ENCODE measurements at regions not wholly inside any gene's neighbourhood (a gene's known extent, or its start where the extent isn't known, plus 50 kb on each side); places are given as distances from the start of the nearest gene placed in this dataset.
"Not testable (repeated sequence)": the region's sequence is repeated elsewhere in the genome, so short reads cannot be mapped to it uniquely, and the experiment has no call there.

DNA sequence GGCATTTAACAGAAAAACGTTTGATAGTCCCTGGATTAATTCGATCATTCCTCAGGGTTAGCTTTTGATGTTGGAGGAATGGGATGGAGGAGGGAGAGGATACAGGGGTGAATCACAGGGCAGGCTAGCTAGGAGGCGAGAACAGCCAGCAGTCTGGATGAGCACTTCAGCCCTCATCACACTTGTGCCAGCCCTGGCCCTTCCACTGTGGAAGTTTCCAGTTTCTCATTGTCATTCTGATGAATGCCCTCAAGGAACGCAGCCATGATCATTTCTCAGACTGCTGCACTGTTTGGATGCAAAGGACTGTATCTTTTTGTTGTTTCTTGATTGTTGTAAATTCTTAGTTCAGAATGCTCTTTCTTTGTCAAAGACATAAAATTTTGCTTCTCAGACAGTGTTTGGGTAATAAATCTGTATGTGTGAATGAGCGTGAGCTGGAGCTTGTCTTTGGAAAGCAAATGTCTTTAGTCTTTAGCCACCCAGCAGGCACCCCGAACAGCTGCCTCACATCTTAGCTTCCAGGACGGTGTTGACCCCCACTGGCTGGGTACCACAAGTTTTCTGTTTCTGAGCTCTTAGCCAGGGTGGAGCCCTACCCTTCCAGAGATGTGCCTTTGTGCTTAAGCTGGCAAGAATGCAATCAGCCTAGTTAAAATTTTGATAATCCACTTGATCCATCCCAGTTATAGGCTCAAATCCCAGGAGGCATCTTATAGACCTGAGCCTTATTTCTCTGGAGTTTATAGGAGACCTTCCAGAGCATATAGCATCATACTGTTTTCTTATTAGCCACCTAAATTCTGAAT, 121.1 kb downstream of the PDCD6IP start:
- no peak for DNase-seq

DNA sequence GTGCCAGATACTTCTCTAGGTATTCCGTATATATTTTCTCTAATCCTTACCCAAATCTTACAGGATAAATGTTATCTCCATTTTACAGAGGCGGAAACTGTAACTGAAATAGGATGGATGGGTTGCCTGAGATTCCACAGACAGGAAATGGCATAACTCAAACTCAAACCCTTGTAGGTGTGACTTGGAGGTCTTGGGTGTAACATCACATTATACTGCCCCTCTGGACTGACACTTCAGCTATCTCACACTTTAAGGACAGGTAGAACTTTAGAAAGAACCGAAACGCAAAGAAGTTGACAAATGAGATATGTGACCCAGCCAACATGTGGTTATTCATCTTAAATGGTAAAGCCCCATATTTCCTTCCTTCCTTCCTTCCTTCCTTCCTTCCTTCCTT, 122.1 kb downstream of the PDCD6IP start:
- DNase-seq = no peak

DNA sequence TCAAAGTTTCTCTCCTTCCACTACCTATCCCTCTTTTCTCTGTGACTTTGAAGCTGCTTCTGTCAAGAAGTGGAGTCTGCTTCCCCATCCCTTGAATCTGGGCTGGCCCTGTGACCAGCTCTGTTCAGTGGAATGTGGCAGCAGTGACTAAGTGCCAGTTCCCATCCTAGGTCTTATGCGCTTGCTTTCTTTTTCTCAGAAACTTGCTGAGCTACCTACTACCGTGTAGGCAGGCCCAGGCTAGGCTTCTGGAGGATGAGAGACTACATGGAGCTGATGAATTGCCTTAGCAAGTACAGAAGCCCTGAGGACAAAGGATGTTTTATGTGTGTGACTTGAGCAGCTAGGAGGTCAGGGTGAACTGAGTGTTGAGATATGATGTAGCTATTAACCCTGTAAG, 123.2 kb downstream of the PDCD6IP start:
- no peak for DNase-seq

GRCh38 chr3:33926998-33927605, 128.7 kb downstream of the PDCD6IP start:
- DNase-seq = peak; percentile 24

GRCh38 chr3:33929813-33930212, 131.4 kb downstream of the PDCD6IP start:
- DNase-seq = no peak

- DNase-seq = no peak
Observed at GRCh38 chr3:33931512-33931911, 133.1 kb downstream of the PDCD6IP start.

GRCh38 chr3:33932010-33932764, 133.8 kb downstream of the PDCD6IP start:
- no peak for DNase-seq

DNA sequence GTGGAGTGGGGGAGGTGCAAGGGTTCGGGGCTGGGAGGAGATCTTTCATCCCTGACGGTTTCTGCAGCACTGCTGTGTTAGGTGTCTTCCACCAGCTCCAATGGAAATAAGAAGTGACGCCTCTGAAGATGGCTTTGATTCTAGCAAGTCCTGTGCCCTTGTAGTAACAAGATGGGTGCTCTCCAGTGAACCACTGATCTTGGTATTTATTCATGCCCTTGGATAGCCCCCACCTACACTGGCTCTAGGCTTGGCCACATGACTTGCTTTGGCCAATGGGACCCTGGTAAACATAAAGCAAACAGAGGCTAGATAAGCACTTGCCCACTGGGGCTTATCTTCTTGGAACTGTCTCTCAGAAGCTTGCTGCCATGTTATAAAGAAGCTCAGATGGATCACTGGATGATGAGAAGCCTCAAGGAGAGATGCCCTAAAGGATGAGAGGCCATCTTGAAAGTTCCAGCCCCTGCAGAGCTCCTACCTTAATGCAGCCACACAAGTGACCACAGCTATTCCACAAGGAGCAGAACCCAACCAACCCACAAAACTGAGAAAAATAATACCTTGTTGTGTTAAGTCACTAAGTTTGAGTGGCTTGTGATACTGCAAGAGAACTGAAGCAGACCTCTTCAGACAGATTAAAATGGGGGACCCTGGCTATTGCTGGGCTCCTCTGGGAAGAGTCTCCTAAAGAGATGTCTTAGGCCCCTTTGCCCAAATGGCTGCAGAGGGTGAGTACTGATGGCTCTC, 137.9 kb downstream of the PDCD6IP start:
- no peak for DNase-seq

DNA sequence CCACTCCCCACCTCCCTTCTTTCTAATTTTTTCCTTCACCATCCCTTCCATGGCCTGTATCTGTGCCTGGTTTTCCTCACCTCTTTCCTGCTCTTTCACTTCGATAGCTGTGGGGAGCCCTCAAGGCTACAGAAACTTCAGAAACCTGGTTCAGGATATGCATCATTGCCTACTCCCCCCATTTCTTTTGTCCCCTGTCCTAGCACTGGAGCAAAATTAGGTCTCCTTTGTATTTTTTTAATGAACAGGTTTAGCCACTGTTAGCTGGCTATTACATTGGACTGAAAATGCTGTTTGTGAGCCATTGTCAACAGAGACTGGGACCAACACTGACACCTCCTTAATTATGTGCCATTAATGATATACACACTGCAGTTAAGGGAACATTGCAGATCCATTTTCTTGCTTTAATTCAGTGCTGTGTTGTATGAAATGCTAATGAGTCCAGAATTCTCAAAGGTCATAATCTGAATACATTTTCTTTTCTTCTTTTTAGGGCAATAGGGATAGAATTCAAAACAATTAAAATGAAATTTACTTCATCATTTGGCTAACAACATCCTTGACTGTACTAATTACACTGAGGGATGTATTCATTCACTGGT, 138.6 kb downstream of the PDCD6IP start:
- no peak for DNase-seq

- DNase-seq = no peak
Observed at GRCh38 chr3:33937628-33938027, 139.2 kb downstream of the PDCD6IP start.

GRCh38 chr3:33940149-33940548, 141.7 kb downstream of the PDCD6IP start:
- no peak for DNase-seq

DNA sequence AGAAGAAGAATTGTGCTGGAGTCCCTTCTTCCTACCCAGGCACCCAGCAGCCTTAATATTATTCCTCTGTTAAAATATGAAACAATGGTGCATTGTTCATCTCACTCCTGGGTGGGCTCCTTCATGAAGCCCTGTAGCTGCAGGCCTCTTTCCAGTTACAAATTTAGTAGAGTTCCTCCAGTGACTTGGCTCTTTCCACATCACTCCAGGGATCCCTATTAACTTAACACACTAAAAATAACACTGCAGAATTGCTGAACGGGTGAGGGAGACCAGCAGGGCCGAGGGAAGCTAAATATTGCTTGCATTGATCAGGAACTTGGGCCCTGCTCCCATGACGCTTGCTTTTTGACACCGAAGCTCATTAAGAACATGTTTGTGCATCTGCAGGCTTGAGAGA, 142.3 kb downstream of the PDCD6IP start:
- DNase-seq = no peak

GRCh38 chr3:33941804-33942203, 143.4 kb downstream of the PDCD6IP start:
- no peak for DNase-seq

GRCh38 chr3:33942483-33943150, 144.2 kb downstream of the PDCD6IP start:
- DNase-seq = no peak

- DNase-seq = no peak
Observed at GRCh38 chr3:33943277-33943676, 144.8 kb downstream of the PDCD6IP start.

DNA sequence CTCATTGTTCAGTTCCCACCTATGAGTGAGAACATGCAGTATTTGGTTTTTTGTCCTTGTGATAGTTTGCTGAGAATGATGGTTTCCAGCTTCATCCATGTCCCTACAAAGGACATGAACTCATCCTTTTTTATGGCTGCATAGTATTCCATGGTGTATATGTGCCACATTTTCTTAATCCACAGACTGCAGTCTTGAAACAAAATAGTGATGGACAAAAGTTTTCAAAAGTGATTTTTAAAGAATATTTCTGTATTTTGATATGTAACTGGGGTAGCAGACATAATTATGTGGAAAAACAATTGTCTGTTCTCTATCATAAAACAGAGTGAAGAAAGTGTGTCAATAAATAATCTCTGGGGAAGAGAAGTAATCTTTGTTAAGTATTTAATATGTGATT, 148.2 kb downstream of the PDCD6IP start:
- not testable (repeated sequence) for DNase-seq

GRCh38 chr3:33947272-33948195, 149.1 kb downstream of the PDCD6IP start:
- no peak for DNase-seq

- no peak for DNase-seq
Observed at GRCh38 chr3:33949074-33949473, 150.6 kb downstream of the PDCD6IP start.

DNA sequence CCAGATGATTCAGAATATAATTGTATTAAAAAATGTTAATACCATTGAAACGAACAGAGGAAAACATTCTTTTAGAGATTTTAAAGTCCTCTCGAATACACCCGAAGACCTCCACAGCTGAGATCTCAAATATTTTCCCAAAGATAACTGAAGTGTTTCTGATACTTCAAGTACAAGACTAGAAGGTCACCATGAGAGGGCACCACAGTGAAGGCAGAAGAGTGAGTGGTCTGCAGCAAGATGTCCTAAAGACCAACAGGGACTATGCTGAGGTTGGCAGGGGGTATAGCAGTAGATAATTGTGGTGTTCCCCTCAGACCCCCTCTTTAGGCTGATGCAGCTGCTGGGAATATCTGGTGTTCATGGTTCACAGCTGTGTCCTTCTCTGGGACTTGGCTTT, 156.5 kb downstream of the PDCD6IP start:
- DNase-seq = peak; percentile 9

DNA sequence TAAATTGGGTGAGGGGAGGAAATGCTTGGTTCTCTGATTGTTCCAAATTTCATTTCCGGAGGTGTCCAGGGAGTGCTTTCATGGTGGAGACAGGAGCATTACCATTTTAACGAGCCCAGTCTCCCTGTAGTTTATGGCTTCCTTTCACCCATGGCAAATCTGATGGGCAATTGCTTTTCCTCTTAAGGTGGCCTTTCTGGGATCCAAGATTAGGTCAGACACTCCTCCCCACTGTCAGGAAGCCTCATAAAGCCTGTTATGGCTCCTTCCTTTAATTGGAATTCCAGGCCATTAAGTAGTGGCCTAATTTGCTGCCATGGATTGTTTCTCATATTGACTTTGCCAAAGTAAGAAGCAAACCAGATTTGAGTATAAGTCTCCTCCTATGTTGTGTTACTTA, 157.8 kb downstream of the PDCD6IP start:
- DNase-seq = no peak

GRCh38 chr3:33956776-33957175, 158.3 kb downstream of the PDCD6IP start:
- DNase-seq = no peak

Measured in MV-4-11 (cell line).